NCI-H2171 treated with DMSO at 0.1 percent for 48 hours (cell line): ENCODE measurements at regions not wholly inside any gene's neighbourhood (a gene's known extent, or its start where the extent isn't known, plus 50 kb on each side); places are given as distances from the start of the nearest gene placed in this dataset.
A peak's percentile ranks its signal among the peaks of the same experiment; 100 is the strongest.

ENCODE experiments used
- DNase-seq: peaks from one replicate; lab custom pipeline; 2025; lab: John Stamatoyannopoulos, UW

DNA sequence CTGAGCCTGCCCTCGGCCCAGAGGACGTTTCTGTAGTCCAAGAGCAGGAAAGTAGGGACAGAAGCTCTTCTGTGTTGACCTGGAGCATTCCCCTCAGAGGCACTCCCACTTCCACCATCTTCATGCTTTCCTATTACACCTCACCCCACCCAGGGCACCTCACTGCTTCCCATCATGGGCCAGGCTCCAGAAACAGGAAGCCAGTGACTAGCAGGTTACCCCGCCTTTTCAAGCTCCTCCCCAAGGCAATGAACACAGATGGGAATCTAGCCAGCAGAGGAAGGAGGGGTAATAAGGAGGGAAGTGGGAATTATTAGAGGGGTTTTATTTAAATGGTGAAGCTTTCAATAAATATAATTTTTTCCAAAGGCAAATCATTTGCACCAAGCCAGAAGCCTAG lies 308.8 kb upstream of the MGAT5 start:
- DNase-seq: no peak

DNA sequence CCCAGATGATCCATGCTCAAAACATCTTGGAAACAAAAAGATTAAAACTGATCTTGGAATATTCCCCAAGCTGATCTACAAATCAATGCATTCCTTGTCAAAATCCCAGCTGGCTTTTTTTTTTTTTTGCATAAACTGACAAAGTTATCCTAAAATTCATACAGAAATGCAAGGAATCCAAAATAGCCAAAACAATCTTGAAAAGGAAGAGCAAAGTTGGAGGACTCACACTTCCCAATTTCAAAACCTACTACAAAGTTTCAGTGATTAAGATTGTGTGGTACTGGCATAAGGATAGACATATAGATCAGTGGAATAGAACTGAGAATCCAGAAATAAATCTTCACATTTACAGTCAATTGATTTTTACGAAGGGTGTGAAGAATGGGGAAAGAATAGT lies 306.8 kb upstream of the MGAT5 start:
- no peak for DNase-seq

DNA sequence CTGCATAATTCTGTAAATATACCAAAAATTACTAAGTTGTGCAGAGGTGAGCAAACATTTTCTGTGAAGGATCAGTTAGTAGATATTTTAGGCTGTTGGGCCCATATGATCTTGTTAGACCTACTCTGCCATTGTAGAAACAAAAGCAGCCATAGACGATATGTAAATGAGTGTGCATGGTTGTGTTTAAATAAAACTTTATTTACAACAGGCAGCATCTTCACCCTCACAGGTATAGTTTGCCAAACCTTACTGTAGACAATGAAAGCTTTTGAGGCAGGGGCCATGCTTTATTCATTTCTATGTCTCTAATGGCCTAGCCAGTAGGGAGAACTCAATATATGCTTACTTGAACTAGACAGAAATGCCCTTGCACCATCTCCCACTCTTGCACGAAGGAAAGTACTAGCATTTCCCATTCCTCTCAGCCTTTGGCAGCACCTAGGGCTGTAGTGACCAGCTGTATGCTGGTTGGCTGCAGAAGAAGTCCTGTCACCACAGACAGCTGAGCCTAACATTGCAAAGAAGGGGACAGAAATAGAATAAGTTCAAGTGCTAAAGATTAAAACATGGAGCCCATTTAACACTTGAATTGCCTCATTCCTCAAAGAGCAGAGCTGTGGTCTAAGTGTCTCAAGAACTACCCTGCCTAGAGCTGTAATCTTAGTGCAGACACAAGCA lies 305.1 kb upstream of the MGAT5 start:
- no peak for DNase-seq

DNA sequence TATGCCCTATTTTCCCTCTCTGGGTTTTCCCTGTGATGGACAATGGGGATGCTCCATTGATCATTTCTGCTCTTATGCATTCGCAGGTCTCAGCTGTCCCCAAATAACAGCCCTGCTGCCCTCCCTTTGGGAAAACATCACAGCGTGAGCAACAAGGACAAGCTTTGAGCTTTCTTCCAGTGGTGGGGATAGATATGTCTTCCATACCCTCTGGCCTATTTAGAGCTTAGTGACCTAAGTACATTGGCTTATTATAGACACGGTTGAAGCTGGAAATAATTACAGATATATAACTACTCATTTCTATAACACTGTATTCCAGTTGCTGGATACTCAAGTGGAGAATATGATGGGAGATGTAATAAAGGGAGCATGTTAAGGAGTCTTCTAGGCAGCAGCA lies 304.3 kb upstream of the MGAT5 start:
- no peak for DNase-seq

DNA sequence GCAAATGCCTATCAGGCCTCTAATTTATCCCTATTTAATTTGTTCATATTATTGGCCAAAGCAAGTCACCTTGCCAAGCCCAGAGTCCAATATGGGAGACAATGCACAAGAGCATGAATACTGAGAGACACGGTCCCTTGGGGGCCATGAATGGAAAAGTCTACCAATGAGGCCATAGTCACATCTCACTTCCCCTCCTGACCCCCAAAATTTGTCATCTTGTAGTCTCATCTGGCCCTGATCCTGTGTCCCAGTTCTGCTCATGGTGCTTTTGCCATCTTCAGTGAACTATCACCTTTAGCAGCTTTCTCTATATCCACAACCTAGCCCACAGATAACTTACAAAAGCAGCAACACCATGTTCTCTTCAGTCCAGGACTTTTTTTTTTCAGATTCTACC lies 302.7 kb upstream of the MGAT5 start:
- DNase-seq: no peak

DNA sequence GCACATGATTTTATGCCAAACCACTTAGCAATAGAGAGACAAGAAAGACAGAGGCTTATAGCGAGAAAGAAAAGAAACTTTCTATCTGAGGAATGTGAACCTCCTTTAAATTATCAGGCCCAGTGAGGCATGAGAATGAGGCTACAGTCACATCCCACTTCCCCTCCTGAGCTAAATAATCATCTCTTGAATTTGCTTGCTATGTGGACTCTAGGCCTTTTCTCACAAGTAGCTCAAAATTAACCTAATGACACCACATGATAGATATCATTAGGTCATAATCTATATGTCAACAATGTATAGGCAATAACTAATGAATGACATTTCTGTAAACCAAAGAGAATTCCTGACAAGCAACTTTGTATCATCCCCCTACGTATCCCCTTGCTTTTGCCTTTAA lies 301.5 kb upstream of the MGAT5 start:
- DNase-seq: no peak

DNA sequence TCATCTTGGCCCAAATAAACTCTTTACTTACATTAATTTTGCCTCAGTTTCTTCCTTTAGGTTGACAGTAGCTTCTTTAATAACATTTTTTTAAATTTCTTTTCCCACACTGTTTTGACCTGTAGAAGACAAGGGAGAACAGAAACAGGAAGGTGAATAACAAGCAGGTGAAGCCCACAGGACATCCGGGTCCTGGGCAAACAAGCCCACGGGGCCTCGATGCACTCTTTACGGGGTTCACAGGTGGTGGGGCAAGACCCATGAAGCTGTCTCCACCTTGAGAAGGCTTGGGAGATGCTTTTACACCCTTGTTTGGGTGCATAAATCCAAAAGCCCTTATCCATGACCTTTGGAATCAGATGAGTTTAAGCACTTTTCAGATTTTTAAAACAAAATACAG lies 301.0 kb upstream of the MGAT5 start:
- DNase-seq: no peak

DNA sequence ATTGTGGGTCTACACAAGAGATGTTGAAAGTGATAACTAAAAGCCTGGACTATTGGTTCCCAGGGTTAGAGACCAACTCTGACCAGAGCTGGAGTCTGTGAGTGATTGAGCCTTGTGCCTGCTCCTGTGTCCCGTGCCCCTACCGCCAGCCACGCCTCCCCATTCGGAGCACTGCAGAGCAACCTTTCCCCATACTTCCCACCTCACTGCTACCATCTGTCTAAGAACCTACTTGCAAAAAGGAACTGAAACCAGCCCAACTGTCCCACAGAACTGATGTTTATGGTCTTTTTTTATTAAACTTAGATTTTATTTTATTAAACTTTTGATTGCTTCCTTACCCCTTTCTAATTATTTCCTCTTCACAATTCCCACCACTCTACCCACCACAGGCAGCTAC lies 300.3 kb upstream of the MGAT5 start:
- DNase-seq: no peak

DNA sequence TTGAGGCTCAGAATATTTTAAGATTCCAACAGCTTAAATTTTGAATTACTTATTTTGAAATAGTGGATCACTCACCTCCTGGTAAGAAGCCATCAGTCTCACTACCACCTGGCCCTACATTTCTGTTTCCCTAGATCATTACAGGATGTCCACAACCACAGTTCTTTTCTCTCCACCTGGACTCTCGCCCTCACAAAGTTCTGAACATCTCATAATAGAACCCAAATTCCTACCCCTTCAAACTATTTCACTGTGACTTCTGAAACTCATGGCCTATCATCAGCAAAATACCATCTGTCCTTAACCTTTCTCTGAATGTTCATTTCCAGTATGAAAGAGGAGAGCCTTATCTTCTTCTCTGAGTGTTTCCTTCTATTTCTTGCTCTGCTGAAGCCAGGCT lies 299.2 kb upstream of the MGAT5 start:
- DNase-seq: no peak

DNA sequence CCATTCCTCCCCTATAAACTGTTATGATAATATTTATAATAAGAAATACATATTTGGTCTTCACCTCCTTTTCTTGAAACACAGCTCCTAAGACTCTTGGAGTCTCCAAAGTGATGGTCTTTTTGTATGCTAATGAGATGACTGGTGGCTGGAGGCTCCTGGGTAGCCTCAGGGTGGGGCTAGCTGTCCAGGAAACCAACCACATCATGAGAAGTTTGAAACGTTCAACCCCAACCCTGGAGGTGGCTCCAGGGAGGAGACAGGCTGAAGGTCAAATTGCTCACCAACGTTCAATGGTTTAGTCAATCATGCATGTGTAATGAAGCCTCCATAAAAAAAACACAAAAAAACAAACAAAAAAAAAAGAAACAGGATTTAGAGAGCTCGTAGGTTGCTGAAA lies 298.7 kb upstream of the MGAT5 start:
- no peak for DNase-seq

DNA sequence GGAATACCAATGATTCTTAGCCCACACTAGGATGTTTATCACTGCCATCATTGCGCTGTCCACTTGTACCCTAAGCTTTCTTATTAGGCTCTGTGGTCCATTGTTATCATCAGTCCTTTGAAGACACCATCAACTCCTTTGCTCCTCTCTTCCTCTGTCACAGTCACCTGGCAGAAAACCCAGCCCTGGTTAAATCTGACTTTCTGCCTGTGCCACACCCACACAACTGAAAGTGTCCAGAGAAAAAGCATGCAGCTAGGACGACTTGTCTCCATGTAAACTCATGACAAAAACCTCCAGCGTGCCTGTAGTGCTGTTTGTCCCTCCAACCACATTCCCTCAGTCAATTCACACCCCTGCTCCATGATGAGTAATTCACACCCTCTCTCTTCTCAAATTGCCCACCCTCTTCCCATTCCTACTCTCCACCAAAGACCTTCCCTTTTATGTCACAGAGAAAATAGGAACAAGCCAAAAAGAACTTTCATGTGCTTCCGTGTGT lies 297.4 kb upstream of the MGAT5 start:
- no peak for DNase-seq

DNA sequence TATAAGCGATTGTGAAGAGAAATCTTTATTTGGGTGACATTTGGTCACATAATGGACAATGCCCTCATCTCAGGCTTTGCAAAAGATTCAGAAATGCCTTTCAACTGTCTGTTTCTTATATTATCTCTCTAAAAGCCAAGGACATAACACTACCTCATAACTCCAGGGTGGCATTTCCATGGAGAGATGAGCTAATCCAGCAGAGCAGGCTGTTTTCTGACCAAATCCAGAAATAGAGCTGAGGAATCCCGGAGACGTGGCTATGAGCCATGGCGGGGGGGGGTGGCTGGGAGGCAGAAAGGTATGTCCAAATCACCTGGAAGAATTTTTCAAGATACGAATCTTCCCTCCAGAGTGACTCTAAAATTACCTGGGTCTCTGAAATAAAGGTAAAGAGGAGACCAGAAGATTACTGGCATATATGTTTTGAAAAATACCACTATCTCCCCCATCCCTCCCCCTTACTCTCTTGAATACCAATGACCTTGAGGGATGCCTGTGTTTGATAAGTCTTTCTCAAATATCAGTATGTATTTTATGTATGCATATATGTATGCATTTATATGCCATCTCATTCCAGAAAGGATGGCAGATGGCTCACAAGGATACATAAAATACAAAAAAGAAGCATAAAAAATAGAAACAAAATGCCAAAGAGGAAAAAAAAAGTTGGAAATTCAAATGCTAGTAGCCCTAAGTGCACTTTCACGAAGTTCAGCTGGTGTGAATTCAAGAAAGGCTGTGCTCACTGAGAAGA lies 296.0 kb upstream of the MGAT5 start:
- DNase-seq: no peak

DNA sequence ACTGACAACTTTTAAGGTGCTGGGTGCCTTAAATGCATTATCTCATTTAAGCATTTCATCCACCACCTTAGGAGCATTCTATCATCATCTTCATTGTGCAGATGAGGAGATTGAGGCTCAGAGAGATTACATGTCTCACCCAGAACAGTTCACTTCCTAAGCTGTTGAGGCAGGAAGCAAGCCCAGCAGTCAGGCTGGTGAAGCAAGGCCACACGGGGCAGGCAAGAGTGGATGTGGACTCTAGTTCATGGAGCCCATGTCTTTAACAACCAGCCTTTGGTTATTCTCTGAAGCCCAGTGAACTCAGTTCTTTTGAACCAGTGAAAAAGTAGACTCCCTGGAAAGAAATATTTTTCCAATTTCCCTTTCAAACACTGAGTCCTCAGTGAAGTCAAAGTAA lies 294.8 kb upstream of the MGAT5 start:
- DNase-seq: no peak

DNA sequence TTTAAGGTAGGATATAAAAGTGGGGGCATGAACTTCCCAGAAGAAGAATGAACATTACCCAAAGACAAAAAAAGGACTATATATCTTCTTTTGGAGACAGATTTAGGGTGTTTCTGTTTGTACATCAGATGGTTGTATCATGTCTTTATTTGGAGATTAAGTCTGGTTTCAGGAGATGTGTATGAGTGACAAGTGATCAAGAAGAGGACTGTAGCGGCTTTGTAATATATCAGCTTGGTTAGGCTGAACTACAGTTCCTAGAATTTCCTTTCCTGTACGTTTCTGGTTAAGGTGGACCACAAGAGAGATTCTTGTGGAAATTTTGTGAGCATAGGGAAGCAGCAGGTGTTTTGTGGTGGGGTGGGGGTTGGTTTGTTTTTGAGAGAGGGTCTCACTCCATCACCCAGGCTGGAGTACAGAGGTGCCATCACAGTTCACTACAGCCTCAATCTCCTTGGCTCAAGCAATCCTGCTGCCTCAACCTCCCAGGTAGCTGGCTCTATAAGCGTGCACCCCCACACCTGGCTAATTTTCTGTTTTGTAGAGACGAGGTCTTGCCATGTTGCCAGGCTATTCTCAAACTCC lies 287.1 kb upstream of the MGAT5 start:
- no peak for DNase-seq

DNA sequence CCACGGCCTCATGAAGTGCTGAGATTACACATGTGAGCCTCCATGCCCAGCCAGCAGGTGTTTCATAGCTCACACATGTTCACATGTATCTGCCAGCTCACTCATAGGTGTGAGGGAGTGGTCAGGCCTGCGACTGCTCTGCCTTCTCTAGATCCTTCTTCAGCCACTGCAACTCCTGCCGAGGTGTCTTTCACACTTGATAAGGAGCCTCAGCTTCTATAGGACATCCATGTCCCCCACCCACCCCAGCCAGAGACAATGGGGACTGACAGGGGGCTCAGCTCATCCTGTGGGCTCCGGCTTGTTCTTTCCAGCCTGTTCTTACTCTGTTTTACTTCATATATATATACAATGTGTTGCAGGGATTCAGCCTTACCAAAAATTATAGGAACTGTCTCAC lies 286.5 kb upstream of the MGAT5 start:
- DNase-seq: no peak

DNA sequence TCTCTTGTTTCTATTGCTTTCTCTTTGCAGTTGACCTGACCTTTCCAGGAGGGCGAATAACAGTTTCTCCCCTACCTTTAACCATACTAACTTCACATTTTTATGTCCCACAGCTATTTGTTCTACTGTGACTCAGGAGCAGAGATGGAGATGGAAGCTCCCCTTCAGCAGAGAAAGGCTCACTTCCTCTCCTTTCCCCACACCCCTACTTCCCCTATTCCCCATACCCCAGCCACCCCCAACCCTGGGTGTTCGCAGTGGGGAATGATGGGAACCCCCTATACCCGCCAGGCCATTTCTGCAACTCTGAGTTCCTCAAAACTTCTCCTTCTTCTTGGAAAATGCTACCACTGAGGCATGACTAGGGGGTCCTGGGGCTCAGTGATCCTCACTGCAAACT lies 285.4 kb upstream of the MGAT5 start:
- no peak for DNase-seq

DNA sequence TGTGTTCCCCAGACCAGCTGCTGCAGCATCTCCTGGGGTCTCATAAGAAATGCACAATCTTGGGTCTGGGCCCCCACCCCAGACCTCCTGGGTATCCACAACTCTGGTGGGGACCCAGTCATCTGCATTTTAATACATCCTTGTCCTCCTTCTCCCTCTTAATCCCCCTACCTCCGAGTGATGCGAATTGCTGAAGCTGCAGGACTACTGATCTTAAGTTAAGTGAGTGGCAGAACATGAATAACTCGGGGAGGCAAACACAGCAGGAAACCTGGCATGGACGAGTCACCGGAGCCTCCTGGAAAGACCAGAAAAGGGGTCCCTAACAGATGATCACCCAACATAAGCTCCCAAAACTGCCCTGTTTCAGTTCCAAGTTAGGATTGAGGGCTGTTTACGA lies 283.2 kb upstream of the MGAT5 start:
- no peak for DNase-seq

DNA sequence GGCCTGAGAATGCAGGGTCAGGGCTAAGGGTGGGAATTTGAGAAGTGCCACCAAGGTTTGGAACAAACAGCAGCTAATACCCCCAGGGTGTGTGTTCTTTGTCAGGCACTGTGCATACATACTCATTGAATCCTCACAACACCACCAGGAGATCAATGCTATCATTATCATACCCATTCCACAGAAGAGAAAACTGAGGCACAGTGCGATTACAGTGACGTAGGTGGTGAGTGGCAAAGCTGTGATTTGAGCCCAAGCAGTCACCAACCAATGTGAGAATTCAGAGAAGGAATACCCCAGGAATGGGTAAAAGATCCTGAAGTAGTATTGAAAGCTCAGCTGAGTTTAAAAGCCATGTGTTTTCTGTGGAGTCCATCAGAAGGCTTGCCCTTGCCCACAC lies 281.6 kb upstream of the MGAT5 start:
- no peak for DNase-seq

DNA sequence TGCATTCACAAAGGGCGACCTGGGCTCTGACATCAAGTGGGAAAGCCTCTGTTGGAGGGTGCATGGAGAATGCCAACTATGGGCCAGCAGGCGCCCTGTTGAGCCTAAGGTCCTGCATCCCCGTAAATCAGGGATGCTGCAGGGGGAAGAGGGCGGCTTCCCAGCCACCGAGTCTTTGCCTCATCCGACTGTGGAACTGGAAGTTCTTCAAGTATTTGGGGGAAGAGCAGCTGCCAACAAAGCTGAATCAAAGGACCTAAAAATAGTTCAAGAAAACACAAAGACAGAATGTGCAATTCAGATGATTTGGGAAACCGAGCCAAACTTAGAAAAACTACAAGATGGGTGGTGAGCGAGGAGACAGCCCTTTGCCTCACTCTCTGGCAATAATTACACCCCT lies 281.1 kb upstream of the MGAT5 start:
- DNase-seq: no peak

DNA sequence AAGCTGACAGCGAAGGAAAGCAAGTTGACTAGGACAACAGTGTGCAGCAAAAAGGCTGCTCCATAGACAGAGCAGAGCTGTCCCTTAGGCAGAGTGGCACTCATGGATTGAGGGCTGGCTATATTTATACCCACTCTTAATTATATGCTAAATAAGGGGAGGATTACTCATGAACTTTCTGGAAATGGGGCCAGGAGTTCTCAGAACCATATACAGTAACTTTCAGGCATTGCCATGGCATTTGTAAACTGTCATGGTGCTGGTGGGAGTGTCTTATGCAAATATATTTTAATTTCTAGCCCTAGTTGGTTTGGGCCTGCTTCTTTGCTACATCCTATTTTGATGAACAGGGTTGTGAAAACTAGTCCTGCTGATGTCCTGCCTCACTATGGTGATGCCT lies 279.5 kb upstream of the MGAT5 start:
- no peak for DNase-seq

DNA sequence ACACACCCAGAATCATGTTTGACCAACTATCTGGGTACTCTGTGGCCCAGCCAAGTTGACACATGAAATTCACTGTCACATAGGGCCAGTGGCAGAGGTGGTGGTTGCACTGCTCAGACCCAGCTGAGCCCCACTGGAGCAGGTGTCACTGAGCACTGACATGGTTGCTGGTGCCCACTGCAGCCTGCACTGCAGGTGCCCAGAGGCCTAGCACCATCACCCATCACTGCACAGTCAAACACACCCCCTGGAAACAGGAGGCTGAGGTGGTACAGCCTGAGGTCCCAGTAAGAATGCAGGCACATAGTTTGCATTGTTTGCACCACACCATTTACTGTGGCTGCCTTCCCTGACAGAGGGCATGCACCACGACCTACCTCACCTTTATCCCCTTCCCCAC lies 278.7 kb upstream of the MGAT5 start:
- DNase-seq: no peak

DNA sequence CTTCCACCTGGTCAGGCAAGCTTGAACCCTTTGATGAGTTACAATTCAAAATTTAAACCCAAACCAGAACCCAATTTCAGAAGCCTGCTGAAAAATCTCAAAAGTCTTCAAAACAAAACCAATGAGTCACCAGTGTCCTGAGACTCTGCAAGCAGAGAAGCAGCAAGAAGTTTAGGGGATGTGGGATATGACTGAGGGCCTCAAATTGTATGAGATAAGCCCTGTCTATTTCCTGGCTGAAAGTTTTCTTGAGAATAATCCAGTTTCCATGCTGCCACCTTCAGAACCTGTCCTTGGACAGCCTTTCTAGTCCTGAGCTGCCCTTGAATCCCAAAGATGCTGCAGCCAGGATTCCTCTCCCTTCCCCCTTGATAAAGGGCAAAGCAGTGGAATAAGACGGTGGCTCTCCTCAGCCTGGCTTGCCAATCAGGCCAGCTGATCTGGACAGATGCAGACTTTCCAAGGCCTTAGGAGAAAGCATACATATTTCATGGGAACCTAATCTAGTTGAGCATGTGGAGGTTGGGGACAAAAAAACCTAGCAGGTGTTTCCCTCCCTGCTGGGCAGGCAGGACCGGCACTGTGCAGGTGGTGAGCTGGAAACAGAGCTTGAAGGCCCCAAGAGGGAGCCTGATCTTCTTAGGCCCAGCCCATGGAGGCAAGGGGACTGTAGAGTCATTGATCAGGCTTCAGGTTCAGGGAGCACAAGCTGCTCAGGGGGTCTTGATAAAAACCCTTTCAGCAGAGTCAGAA lies 278.0 kb upstream of the MGAT5 start:
- peak; percentile 3 for DNase-seq

DNA sequence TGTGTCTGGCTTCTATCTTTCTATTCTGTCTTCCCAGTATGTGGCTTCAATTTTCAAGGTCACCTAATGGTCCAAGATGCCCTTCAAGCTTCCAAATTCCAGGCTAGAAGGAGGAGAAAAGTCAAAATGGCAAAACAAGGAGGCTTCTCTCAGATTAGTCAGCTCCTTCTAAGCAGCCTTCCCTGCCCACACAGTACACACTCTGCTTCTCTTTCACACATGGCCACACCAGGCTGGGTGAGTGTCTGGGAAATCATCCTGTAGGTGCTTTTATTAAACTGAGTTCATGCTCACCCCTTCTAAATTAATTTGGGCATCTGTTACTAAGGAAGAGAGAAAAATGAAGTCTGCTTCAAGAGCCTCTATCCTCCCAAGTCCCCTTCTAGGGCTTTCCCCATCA lies 277.2 kb upstream of the MGAT5 start:
- no peak for DNase-seq
